ENCODE measurements at regions not wholly inside any gene's neighbourhood (a gene's known extent, or its start where the extent isn't known, plus 50 kb on each side); places are given as distances from the start of the nearest gene placed in this dataset.

DNA sequence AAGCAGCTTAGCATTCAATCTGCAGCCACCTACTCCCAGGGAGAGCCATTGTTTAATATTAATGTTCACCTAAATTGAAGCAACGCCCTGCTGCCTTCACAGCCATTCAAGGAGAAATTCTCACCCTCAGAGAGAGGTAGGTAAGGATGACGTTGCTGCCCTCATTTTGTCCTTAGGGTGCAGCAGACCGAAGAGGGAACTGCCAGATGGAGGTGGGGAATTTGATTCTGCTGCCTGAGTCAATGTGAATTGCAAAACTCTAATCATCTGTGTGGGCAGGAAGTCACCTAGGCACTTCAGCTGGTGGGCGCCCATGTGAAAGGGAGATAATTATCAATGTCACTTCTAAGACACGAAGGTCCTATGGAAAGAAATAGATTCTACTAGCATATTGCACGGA, 503.4 kb downstream of the TBC1D4 start:
- no peak for TF ChIP-seq CTCF (IDR thresholded peaks at IDR 0.05; ENCODE audit: low read depth, low read length, missing control alignments)
- H3K4me3 ChIP-seq (replicated peaks; ENCODE audit: low read depth, low read length) = no peak overlapping the region
- DNase-seq (ENCODE audit: extremely low read depth, low read depth) = no peak

DNA sequence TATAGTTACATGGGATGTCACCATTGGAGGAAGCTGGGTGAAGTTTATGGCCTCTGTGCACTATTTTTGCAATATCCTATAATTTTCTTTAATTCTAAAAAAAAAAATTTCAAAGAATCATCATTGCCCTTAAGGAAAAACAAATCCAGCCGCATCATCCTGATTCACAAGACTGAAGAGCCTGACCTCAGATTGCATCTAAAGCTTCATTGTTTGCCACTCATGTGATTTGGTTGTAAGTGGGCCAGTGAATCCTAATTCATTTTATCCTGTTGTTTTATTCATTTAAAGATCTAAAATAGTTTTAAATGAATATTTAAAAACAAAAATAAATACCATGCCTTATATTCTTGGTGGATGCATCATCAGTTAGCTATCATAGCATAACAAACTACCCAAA, 504.5 kb downstream of the TBC1D4 start:
- no peak for TF ChIP-seq CTCF (IDR thresholded peaks at IDR 0.05; ENCODE audit: low read depth, low read length, missing control alignments)

DNA sequence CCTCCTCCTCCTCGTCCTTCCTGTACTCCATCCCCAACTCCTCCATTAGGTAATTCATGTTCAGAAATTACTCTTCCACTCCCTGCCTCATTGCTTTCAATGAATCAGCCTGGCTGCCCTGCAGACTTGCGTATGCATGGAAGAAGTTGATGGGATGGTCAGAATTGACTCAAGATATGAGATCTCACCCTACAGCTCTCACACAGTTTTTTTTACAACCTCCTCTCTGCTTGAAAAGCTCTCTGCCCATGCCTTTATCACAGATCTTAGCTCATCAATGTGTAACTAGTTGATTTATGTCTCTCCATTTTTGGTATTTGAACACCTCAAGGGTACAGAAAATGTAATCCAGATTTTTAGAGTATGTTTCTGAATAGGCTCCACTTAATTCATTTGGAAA, 506.9 kb downstream of the TBC1D4 start:
- H3K4me3 ChIP-seq (replicated peaks; ENCODE audit: low read depth, low read length) = no peak overlapping the region
- TF ChIP-seq CTCF (IDR thresholded peaks at IDR 0.05; ENCODE audit: low read depth, low read length, missing control alignments) = no peak
- DNase-seq (ENCODE audit: extremely low read depth, low read depth) = no peak

More for the DNA sequence above, 504.5 kb downstream of the TBC1D4 start:
- no peak for DNase-seq (ENCODE audit: extremely low read depth, low read depth)
- no peak overlapping the region for H3K4me3 ChIP-seq (replicated peaks; ENCODE audit: low read depth, low read length)

GRCh38 chr13:74973935-74974879, 507.8 kb downstream of the TBC1D4 start:
- H3K4me3 ChIP-seq (replicated peaks; ENCODE audit: low read depth, low read length) = no peak overlapping the region
- DNase-seq (ENCODE audit: extremely low read depth, low read depth) = no peak
- TF ChIP-seq CTCF (IDR thresholded peaks at IDR 0.05; ENCODE audit: low read depth, low read length, missing control alignments) = no peak

GRCh38 chr13:74969419-74969818, 512.5 kb downstream of the TBC1D4 start:
- H3K4me3 ChIP-seq (replicated peaks; ENCODE audit: low read depth, low read length) = no peak overlapping the region
- TF ChIP-seq CTCF (IDR thresholded peaks at IDR 0.05; ENCODE audit: low read depth, low read length, missing control alignments) = no peak
- no peak for DNase-seq (ENCODE audit: extremely low read depth, low read depth)

DNA sequence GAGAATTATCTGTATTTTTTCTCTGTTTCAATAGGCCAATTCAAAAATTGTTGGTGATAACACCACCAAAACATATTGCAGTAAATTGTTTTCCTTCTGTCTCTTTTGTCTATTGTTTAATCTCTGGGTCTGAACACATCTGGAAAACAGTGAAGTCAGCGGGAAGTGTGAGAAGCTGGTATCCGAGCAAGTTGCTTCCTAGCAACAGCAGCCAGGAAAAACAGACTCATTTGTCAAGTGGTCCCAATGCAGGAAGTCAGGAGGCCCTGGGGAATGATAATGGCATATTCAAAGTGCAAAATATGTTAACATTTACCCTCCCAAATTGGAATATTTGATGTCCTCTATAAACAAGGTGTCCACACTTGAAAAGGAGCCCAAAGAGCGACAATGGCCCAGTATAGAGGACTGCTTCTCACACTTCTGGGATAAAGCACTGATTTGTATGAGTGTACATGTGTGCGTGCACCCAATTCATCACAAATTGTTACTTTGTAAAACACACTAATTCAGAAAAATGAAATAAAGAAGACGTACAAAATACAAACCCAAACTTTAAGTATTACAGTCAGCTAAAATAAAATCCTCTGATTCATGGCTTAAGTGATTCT, 515.0 kb downstream of the TBC1D4 start:
- no peak for TF ChIP-seq CTCF (IDR thresholded peaks at IDR 0.05; ENCODE audit: low read depth, low read length, missing control alignments)
- no peak overlapping the region for H3K4me3 ChIP-seq (replicated peaks; ENCODE audit: low read depth, low read length)
- DNase-seq (ENCODE audit: extremely low read depth, low read depth) = peak; percentile 31
